ENCODE measurements at regions not wholly inside any gene's neighbourhood (a gene's known extent, or its start where the extent isn't known, plus 50 kb on each side); places are given as distances from the start of the nearest gene placed in this dataset.

DNA sequence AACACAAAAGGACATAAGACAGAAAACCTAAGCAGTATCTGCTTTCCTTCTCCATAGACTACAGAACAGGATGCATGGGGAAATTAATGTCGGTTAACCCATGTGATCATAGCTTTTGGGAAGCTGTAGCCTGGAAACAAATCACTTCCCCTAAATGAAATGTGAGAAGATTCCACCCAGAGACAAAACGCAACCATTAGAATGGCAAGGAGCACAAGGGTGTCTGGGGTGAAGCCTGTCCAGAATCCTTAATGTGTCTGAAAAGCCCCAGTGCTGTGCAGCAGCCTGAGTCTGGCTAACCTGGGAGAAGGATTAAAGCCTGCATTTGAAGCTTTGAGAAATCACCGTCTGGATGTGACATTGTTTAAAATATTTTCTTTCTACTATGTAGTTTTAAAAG, 213.3 kb downstream of the ANKRD50 start:
- TF ChIP-seq, protein P1, sequence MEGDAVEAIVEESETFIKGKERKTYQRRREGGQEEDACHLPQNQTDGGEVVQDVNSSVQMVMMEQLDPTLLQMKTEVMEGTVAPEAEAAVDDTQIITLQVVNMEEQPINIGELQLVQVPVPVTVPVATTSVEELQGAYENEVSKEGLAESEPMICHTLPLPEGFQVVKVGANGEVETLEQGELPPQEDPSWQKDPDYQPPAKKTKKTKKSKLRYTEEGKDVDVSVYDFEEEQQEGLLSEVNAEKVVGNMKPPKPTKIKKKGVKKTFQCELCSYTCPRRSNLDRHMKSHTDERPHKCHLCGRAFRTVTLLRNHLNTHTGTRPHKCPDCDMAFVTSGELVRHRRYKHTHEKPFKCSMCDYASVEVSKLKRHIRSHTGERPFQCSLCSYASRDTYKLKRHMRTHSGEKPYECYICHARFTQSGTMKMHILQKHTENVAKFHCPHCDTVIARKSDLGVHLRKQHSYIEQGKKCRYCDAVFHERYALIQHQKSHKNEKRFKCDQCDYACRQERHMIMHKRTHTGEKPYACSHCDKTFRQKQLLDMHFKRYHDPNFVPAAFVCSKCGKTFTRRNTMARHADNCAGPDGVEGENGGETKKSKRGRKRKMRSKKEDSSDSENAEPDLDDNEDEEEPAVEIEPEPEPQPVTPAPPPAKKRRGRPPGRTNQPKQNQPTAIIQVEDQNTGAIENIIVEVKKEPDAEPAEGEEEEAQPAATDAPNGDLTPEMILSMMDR (IDR thresholded peaks at IDR 0.05): no peak
- TF ChIP-seq POLR2A (IDR thresholded peaks at IDR 0.05): no peak
